H9 (cell line): ENCODE measurements at regions not wholly inside any gene's neighbourhood (a gene's known extent, or its start where the extent isn't known, plus 50 kb on each side); places are given as distances from the start of the nearest gene placed in this dataset.

ENCODE experiments used
- DNase-seq: peaks from one replicate; pipeline ENCODE4 v3.0.0-alpha.2; 2017
- H2AFZ ChIP-seq: one replicate; pipeline ENCODE4 v1.6.1; 2013; ENCODE audit warnings: mild to moderate bottlenecking, low read length, control low read depth, moderate library complexity
- H2AK5ac ChIP-seq: 2 replicates; pipeline ENCODE4 v1.6.1; 2013; ENCODE audit warnings: low read length, control low read depth, mixed read lengths; ENCODE audit not compliant: insufficient read length
- H2BK120ac ChIP-seq: one replicate; pipeline ENCODE4 v1.6.1; 2013; ENCODE audit warnings: low read depth, mild to moderate bottlenecking, low read length, control low read depth, inconsistent platforms; ENCODE audit not compliant: poor library complexity, severe bottlenecking
- H2BK12ac ChIP-seq: 2 replicates; pipeline ENCODE4 v1.6.1; 2013; ENCODE audit warnings: low read length, control low read depth, mixed read lengths, low read depth; ENCODE audit not compliant: insufficient read length
- H2BK15ac ChIP-seq: 2 replicates; pipeline ENCODE4 v1.6.1; 2013; ENCODE audit warnings: low read depth, low read length, control low read depth
- H2BK20ac ChIP-seq: one replicate; pipeline ENCODE4 v1.6.1; 2013; ENCODE audit warnings: low read depth, mild to moderate bottlenecking, low read length, control low read depth, inconsistent platforms; ENCODE audit not compliant: poor library complexity, severe bottlenecking
- H2BK5ac ChIP-seq: 2 replicates; pipeline ENCODE4 v1.6.1; 2013; ENCODE audit warnings: low read length, control low read depth, mixed read lengths; ENCODE audit not compliant: insufficient read length
- H3K14ac ChIP-seq: 2 replicates; pipeline ENCODE4 v1.6.1; 2013; ENCODE audit warnings: low read length, control low read depth; ENCODE audit not compliant: insufficient read depth
- H3K18ac ChIP-seq: 2 replicates; pipeline ENCODE4 v1.6.1; 2013; ENCODE audit warnings: low read depth, mild to moderate bottlenecking, mixed read lengths, low read length, control low read depth; ENCODE audit not compliant: insufficient read length
- H3K23ac ChIP-seq: 2 replicates; pipeline ENCODE4 v1.6.1; 2013; ENCODE audit warnings: low read length, control low read depth, mixed read lengths, low read depth; ENCODE audit not compliant: insufficient read length
- H3K23me2 ChIP-seq: 2 replicates; pipeline ENCODE4 v1.6.1; 2013; ENCODE audit warnings: low read depth, mild to moderate bottlenecking, mixed read lengths, low read length, control low read depth; ENCODE audit not compliant: insufficient read length, poor library complexity, severe bottlenecking
- H3K27ac ChIP-seq: 2 replicates; pipeline ENCODE4 v1.5.1; 2013; ENCODE audit warnings: low read length, control low read depth, mixed read lengths, low read depth; ENCODE audit not compliant: insufficient read length
- H3K27me3 ChIP-seq: 2 replicates; pipeline ENCODE4 v1.6.1; 2013; ENCODE audit warnings: low read length, control low read depth, inconsistent platforms; ENCODE audit not compliant: insufficient read depth
- H3K4ac ChIP-seq: 2 replicates; pipeline ENCODE4 v1.6.1; 2013; ENCODE audit warnings: low read depth, mild to moderate bottlenecking, control low read depth, inconsistent platforms, low read length, moderate library complexity
- H3K4me1 ChIP-seq: 2 replicates; pipeline ENCODE4 v1.6.1; 2013; ENCODE audit warnings: low read length, control low read depth, inconsistent platforms; ENCODE audit not compliant: insufficient read depth
- H3K4me2 ChIP-seq: 2 replicates; pipeline ENCODE4 v1.6.1; 2013; ENCODE audit warnings: low read length, control low read depth, mixed read lengths; ENCODE audit not compliant: insufficient read length, insufficient read depth
- H3K56ac ChIP-seq: 2 replicates; pipeline ENCODE4 v1.6.1; 2013; ENCODE audit warnings: low read depth, mild to moderate bottlenecking, mixed read lengths, low read length, control low read depth; ENCODE audit not compliant: insufficient read length
- H3K79me1 ChIP-seq: 2 replicates; pipeline ENCODE4 v1.6.1; 2013; ENCODE audit warnings: low read depth, mild to moderate bottlenecking, moderate library complexity, low read length, control low read depth, inconsistent platforms; ENCODE audit not compliant: insufficient read depth, poor library complexity, severe bottlenecking
- H3K79me2 ChIP-seq: 2 replicates; pipeline ENCODE4 v1.6.1; 2013; ENCODE audit warnings: low read length, control low read depth, inconsistent platforms; ENCODE audit not compliant: insufficient read depth
- H3K9ac ChIP-seq: 2 replicates; pipeline ENCODE4 v1.6.1; 2013; ENCODE audit warnings: low read length, control low read depth, mixed read lengths; ENCODE audit not compliant: insufficient read length; ENCODE audit errors: extremely low read depth
- H3K9me3 ChIP-seq: one replicate; pipeline ENCODE4 v1.6.1; 2013; ENCODE audit warnings: low read depth, low read length, inconsistent platforms; ENCODE audit not compliant: control insufficient read depth
- H3T11ph ChIP-seq: one replicate; pipeline ENCODE4 v1.6.1; 2013; ENCODE audit warnings: mild to moderate bottlenecking, low read length, control low read depth, inconsistent platforms
- H4K20me1 ChIP-seq: one replicate; pipeline ENCODE4 v1.6.1; 2013; ENCODE audit not compliant: control insufficient read depth, insufficient read length, insufficient read depth
- H4K5ac ChIP-seq: 2 replicates; pipeline ENCODE4 v1.6.1; 2013; ENCODE audit warnings: low read depth, mild to moderate bottlenecking, mixed read lengths, low read length, control low read depth; ENCODE audit not compliant: insufficient read length
- H4K8ac ChIP-seq: replicated peaks from 2 replicates; pipeline ENCODE4 v1.6.1; 2013; ENCODE audit warnings: low read length, control low read depth, mixed read lengths, low read depth; ENCODE audit not compliant: insufficient read length
- H4K91ac ChIP-seq: 2 replicates; pipeline ENCODE4 v1.6.1; 2013; ENCODE audit warnings: low read depth, mild to moderate bottlenecking, moderate library complexity, mixed read lengths, low read length, control low read depth; ENCODE audit not compliant: insufficient read length
- H3K27ac Mint-ChIP-seq, 3 experiments: 2 replicates in 2 of 3; 3 replicates in 1 of 3; pipeline ENCODE4 v1.8.0; 2020 to 2021; ENCODE audit warnings: mixed read lengths in 3 of 3, mild to moderate bottlenecking in 1 of 3, moderate library complexity in 1 of 3
- H3K27me3 Mint-ChIP-seq: 2 replicates; pipeline ENCODE4 v1.8.0; 2021; ENCODE audit warnings: low read depth, mild to moderate bottlenecking, moderate library complexity, mixed read lengths
- H3K36me3 Mint-ChIP-seq, 3 experiments: 2 replicates in 2 of 3; 3 replicates in 1 of 3; pipeline ENCODE4 v1.8.0; 2020 to 2021; ENCODE audit warnings: low read depth in 3 of 3, mixed read lengths in 3 of 3; ENCODE audit not compliant: insufficient read depth in 1 of 3
- H3K4me1 Mint-ChIP-seq, 2 experiments: 2 replicates each; pipeline ENCODE4 v1.8.0; 2020; ENCODE audit warnings: mixed read lengths in 2 of 2
- H3K4me3 Mint-ChIP-seq, 2 experiments: 2 replicates in 1 of 2; 3 replicates in 1 of 2; pipeline ENCODE4 v1.8.0; 2020 to 2021; ENCODE audit warnings: mild to moderate bottlenecking in 2 of 2, mixed read lengths in 2 of 2, moderate library complexity in 1 of 2
- H3K9me3 Mint-ChIP-seq, 2 experiments: 2 replicates in 1 of 2; 3 replicates in 1 of 2; pipeline ENCODE4 v1.8.0; 2020; ENCODE audit warnings: mild to moderate bottlenecking in 2 of 2, mixed read lengths in 2 of 2, moderate library complexity in 1 of 2
- CTCF ChIP-seq: fragments of 200-600 bp; sonication (generic); conservative IDR thresholded peaks from 3 replicates; pipeline ENCODE4 v1.8.0; 2021; ENCODE audit warnings: antibody characterized with exemption, mild to moderate bottlenecking
- WGBS: extraction: QIAGEN DNeasy Blood & Tissue Kit; methylation state at CpG from one replicate; pipeline ENCODE4 v1.1.7; 2013; ENCODE audit warnings: missing lambda C conversion rate, low lambda C conversion rate, mixed read lengths; ENCODE audit not compliant: insufficient read length; ENCODE audit errors: extremely low coverage; 5-methylcytosine and 5-hydroxymethylcytosine counted together

GRCh38 chr7:46291050-46291438 lies 370.0 kb upstream of the IGFBP3 start:
- H2BK120ac ChIP-seq, result no peak overlapping the region
- H3K18ac ChIP-seq, result no peak overlapping the region
- H3K79me1 ChIP-seq, result no peaks in the 10 kb centered on the region
- no peaks in the 10 kb centered on the region for H3K9me3 ChIP-seq
- H2BK12ac ChIP-seq, result no peak overlapping the region
- Mint-ChIP-seq H3K4me1 (peaks cover 0 to 3% of the 10 kb centered on the region in 2 experiments; a peak in 1 of 4 replicates), H3K27me3 (no peaks in the 10 kb centered on the region), H3K36me3 (0 out of 7 replicates have a peak, but pooled peaks cover 0 to 1% (median 0%) of the 10 kb centered on the region in 3 experiments), H3K27ac (no peak overlapping the region; a peak in 1 of 7 replicates), H3K4me3 (no peak overlapping the region), H3K9me3 (peaks cover 0 to 3% of the 10 kb centered on the region in 2 experiments; a peak in 2 of 5 replicates)
- no peak for TF ChIP-seq CTCF
- no peak overlapping the region for H3K23ac ChIP-seq
- no peak overlapping the region for H2AFZ ChIP-seq
- no peaks in the 10 kb centered on the region for H3K4me1 ChIP-seq
- H3K79me2 ChIP-seq, result no peaks in the 10 kb centered on the region
- no peak overlapping the region for H3T11ph ChIP-seq
- no peak overlapping the region for H2AK5ac ChIP-seq
- H3K27ac ChIP-seq, result no peak overlapping the region
- H4K20me1 ChIP-seq, result no peaks in the 10 kb centered on the region
- no peak overlapping the region for H3K4ac ChIP-seq
- no CpG with 5 or more reads among the region's 5 CpGs for WGBS
- H3K56ac ChIP-seq, result no peak overlapping the region
- H4K91ac ChIP-seq, result no peak overlapping the region
- H3K4me2 ChIP-seq, result no peak overlapping the region
- H4K8ac ChIP-seq, result no peak overlapping the region
- H3K9ac ChIP-seq, result no peak overlapping the region
- no peak overlapping the region for H2BK15ac ChIP-seq
- no peak overlapping the region for H3K14ac ChIP-seq
- H3K23me2 ChIP-seq, result no peaks in the 10 kb centered on the region
- H3K27me3 ChIP-seq, result no peaks in the 10 kb centered on the region
- H4K5ac ChIP-seq, result no peak overlapping the region
- no peak overlapping the region for H2BK20ac ChIP-seq
- DNase-seq, result no peak
- no peak overlapping the region for H2BK5ac ChIP-seq
